ENCODE measurements at regions not wholly inside any gene's neighbourhood (a gene's known extent, or its start where the extent isn't known, plus 50 kb on each side); places are given as distances from the start of the nearest gene placed in this dataset.

- TF ChIP-seq CTCF (conservative IDR thresholded peaks at IDR 0.05; ENCODE audit: control insufficient read depth, insufficient read depth, low read depth, low read length), result no peak
- no peak overlapping the region for H3K4me3 ChIP-seq (ENCODE audit: control insufficient read depth, low read depth, low read length)
- no peak for DNase-seq (ENCODE audit: low read depth)
Observed at GRCh38 chr2:187274146-187274545, 173.9 kb downstream of the CALCRL start.

GRCh38 chr2:187272255-187272654, 175.8 kb downstream of the CALCRL start:
- no peak for TF ChIP-seq CTCF (conservative IDR thresholded peaks at IDR 0.05; ENCODE audit: control insufficient read depth, insufficient read depth, low read depth, low read length)
- no peak for DNase-seq (ENCODE audit: low read depth)
- H3K4me3 ChIP-seq (ENCODE audit: control insufficient read depth, low read depth, low read length), result no peak overlapping the region

GRCh38 chr2:187271825-187272224, 176.2 kb downstream of the CALCRL start:
- DNase-seq (ENCODE audit: low read depth), result no peak
- no peak for TF ChIP-seq CTCF (conservative IDR thresholded peaks at IDR 0.05; ENCODE audit: control insufficient read depth, insufficient read depth, low read depth, low read length)
- H3K4me3 ChIP-seq (ENCODE audit: control insufficient read depth, low read depth, low read length), result no peak overlapping the region

GRCh38 chr2:187266645-187267044, 181.4 kb downstream of the CALCRL start:
- no peak for TF ChIP-seq CTCF (conservative IDR thresholded peaks at IDR 0.05; ENCODE audit: control insufficient read depth, insufficient read depth, low read depth, low read length)
- no peak overlapping the region for H3K4me3 ChIP-seq (ENCODE audit: control insufficient read depth, low read depth, low read length)
- no peak for DNase-seq (ENCODE audit: low read depth)

GRCh38 chr2:187266147-187266546, 181.9 kb downstream of the CALCRL start:
- TF ChIP-seq CTCF (conservative IDR thresholded peaks at IDR 0.05; ENCODE audit: control insufficient read depth, insufficient read depth, low read depth, low read length), result no peak
- no peak overlapping the region for H3K4me3 ChIP-seq (ENCODE audit: control insufficient read depth, low read depth, low read length)
- DNase-seq (ENCODE audit: low read depth), result no peak

GRCh38 chr2:187264612-187265011, 183.4 kb downstream of the CALCRL start:
- H3K4me3 ChIP-seq (ENCODE audit: control insufficient read depth, low read depth, low read length), result no peak overlapping the region
- no peak for TF ChIP-seq CTCF (conservative IDR thresholded peaks at IDR 0.05; ENCODE audit: control insufficient read depth, insufficient read depth, low read depth, low read length)
- no peak for DNase-seq (ENCODE audit: low read depth)
